HT1080 (cell line): ENCODE measurements at regions not wholly inside any gene's neighbourhood (a gene's known extent, or its start where the extent isn't known, plus 50 kb on each side); places are given as distances from the start of the nearest gene placed in this dataset.
"Not testable (repeated sequence)": the region's sequence is repeated elsewhere in the genome, so short reads cannot be mapped to it uniquely, and the experiment has no call there.

ENCODE experiments used
- DNase-seq: peaks from one replicate; pipeline ENCODE4 v3.0.0-alpha.2; 2015; ENCODE audit warnings: low read depth

GRCh38 chr2:57156231-57156924 is 890.2 kb upstream of the VRK2 start:
- DNase-seq, result no peak

- DNase-seq, result peak; percentile 17
Observed at GRCh38 chr2:57160976-57161375, 885.6 kb upstream of the VRK2 start.

GRCh38 chr2:57177176-57177575 is 869.4 kb upstream of the VRK2 start:
- no peak for DNase-seq

- peak; percentile 78 for DNase-seq
Observed at GRCh38 chr2:57180042-57180567, 866.5 kb upstream of the VRK2 start.

- DNase-seq, result no peak
Observed at GRCh38 chr2:57180678-57181077, 865.9 kb upstream of the VRK2 start.

- DNase-seq, result peak; percentile 3
Observed at GRCh38 chr2:57181315-57182038, 865.1 kb upstream of the VRK2 start.

GRCh38 chr2:57182916-57183315 is 863.7 kb upstream of the VRK2 start:
- no peak for DNase-seq

GRCh38 chr2:57185568-57185967 is 861.0 kb upstream of the VRK2 start:
- DNase-seq, result no peak

GRCh38 chr2:57190007-57190406 is 856.6 kb upstream of the VRK2 start:
- DNase-seq, result no peak

GRCh38 chr2:57199663-57200062 is 846.9 kb upstream of the VRK2 start:
- DNase-seq, result no peak

- DNase-seq, result no peak
Observed at GRCh38 chr2:57204364-57204763, 842.2 kb upstream of the VRK2 start.

- no peak for DNase-seq
Observed at GRCh38 chr2:57205241-57205640, 841.4 kb upstream of the VRK2 start.

- no peak for DNase-seq
Observed at GRCh38 chr2:57207191-57207590, 839.4 kb upstream of the VRK2 start.

- DNase-seq, result no peak
Observed at GRCh38 chr2:57209799-57210198, 836.8 kb upstream of the VRK2 start.

GRCh38 chr2:57210855-57211254 is 835.8 kb upstream of the VRK2 start:
- DNase-seq, result no peak

GRCh38 chr2:57217013-57217412 is 829.6 kb upstream of the VRK2 start:
- DNase-seq, result no peak

GRCh38 chr2:57218206-57218605 is 828.4 kb upstream of the VRK2 start:
- DNase-seq, result no peak

GRCh38 chr2:57229706-57230105 is 816.9 kb upstream of the VRK2 start:
- not testable (repeated sequence) for DNase-seq

GRCh38 chr2:57232341-57232740 is 814.3 kb upstream of the VRK2 start:
- DNase-seq, result not testable (repeated sequence)

GRCh38 chr2:57251495-57251894 is 795.1 kb upstream of the VRK2 start:
- not testable (repeated sequence) for DNase-seq

- DNase-seq, result not testable (repeated sequence)
Observed at GRCh38 chr2:57276408-57276807, 770.2 kb upstream of the VRK2 start.

- peak; percentile 92 for DNase-seq
Observed at GRCh38 chr2:57278451-57278850, 768.2 kb upstream of the VRK2 start.

- no peak for DNase-seq
Observed at GRCh38 chr2:57291209-57291608, 755.4 kb upstream of the VRK2 start.
